ENCODE measurements at regions not wholly inside any gene's neighbourhood (a gene's known extent, or its start where the extent isn't known, plus 50 kb on each side); places are given as distances from the start of the nearest gene placed in this dataset.

- no peak for TF ChIP-seq CEBPZ (IDR thresholded peaks at IDR 0.05; ENCODE audit: borderline replicate concordance, low read depth, low read length)
- TF ChIP-seq ZNF175 (CRISPR knock-in tag; IDR thresholded peaks at IDR 0.05; ENCODE audit: low read depth) = peak; percentile 33; the same call in 1 of the 2 replicates
- peak; percentile 59 for TF ChIP-seq RBFOX2 (IDR thresholded peaks at IDR 0.05; ENCODE audit: low read depth, low read length)
- TF ChIP-seq USF1 (CRISPR knock-in tag; IDR thresholded peaks at IDR 0.05) = peak; percentile 98
- peak in 1 of 2 experiments; percentile 26; a peak in 2 of 4 replicates for TF ChIP-seq MAZ (CRISPR knock-in tag; conservative IDR thresholded peaks at IDR 0.05 in 1 of 2, IDR thresholded peaks at IDR 0.05 in 1 of 2)
- TF ChIP-seq GABPB2 (CRISPR knock-in tag; conservative IDR thresholded peaks at IDR 0.05) = no peak
- TF ChIP-seq TAF1 (IDR thresholded peaks at IDR 0.05; ENCODE audit: control insufficient read depth, extremely low read depth, insufficient read depth, low read length, severe bottlenecking) = peak; percentile 41
- no peak for TF ChIP-seq ZBTB43 (CRISPR knock-in tag; IDR thresholded peaks at IDR 0.05)
- no peak for TF ChIP-seq TGIF2 (CRISPR knock-in tag; IDR thresholded peaks at IDR 0.05)
- 0 out of 2 replicates have a peak, but pooled peaks have one; percentile 67 for TF ChIP-seq LCOR (CRISPR knock-in tag; IDR thresholded peaks at IDR 0.05)
- TF ChIP-seq ZNF232 (CRISPR knock-in tag; IDR thresholded peaks at IDR 0.05) = no peak
- no peak for TF ChIP-seq ZC3H8 (IDR thresholded peaks at IDR 0.05)
- peak in 1 of 2 experiments; percentile 80; a peak in 2 of 4 replicates for TF ChIP-seq ZNF639 (CRISPR knock-in tag; conservative IDR thresholded peaks at IDR 0.05 in 1 of 2, IDR thresholded peaks at IDR 0.05 in 1 of 2)
- peak; percentile 43 for TF ChIP-seq ASH1L (IDR thresholded peaks at IDR 0.05; ENCODE audit: borderline replicate concordance, low read depth, partially characterized antibody)
- no peak for TF ChIP-seq PPARD (CRISPR knock-in tag; IDR thresholded peaks at IDR 0.05)
- TF ChIP-seq MYC (IDR thresholded peaks at IDR 0.05; ENCODE audit: low read depth, low read length) = peak; percentile 58
- no peak; the same call in 1 of the 2 replicates for TF ChIP-seq MYC (CRISPR knock-in tag; IDR thresholded peaks at IDR 0.05; ENCODE audit: borderline replicate concordance, low read depth)
- peak; percentile 38; the same call in 1 of the 2 replicates for TF ChIP-seq TOE1 (IDR thresholded peaks at IDR 0.05; ENCODE audit: borderline replicate concordance)
- TF ChIP-seq TOE1 (CRISPR knock-in tag; IDR thresholded peaks at IDR 0.05; ENCODE audit: borderline replicate concordance, low read depth) = no peak
- peak; percentile 18 for TF ChIP-seq PHF20 (IDR thresholded peaks at IDR 0.05; ENCODE audit: partially characterized antibody)
Measured at GRCh38 chr11:47917599-47918369, 62.6 kb upstream of the PTPRJ start (continued).

Measured in K562 (cell line).